Transverse colon (tissue), 4 donors: ENCODE measurements at regions not wholly inside any gene's neighbourhood (a gene's known extent, or its start where the extent isn't known, plus 50 kb on each side); places are given as distances from the start of the nearest gene placed in this dataset.

ENCODE experiments used
- EP300 ChIP-seq: sonication (generic); formaldehyde crosslinking; IDR thresholded peaks from one replicate; pipeline ENCODE4 v1.6.1; 2017; ENCODE audit warnings: antibody characterized with exemption, low read depth
- POLR2A ChIP-seq: fragments of 450-650 bp; IDR thresholded peaks from one replicate; pipeline ENCODE4 v1.6.1; 2016; ENCODE audit warnings: antibody characterized with exemption, mild to moderate bottlenecking, moderate library complexity
- POLR2AphosphoS5 ChIP-seq, 3 donors: sonication (generic); formaldehyde crosslinking; IDR thresholded peaks; one replicate each; pipeline ENCODE4 v1.6.1; 2016; ENCODE audit warnings: antibody characterized with exemption in 3 of 3
- TF ChIP-seq, protein P1 (sequence below), 5 experiments: fragments of 200-600 bp in 3 of 5; fragments of 450-650 bp in 2 of 5; sonication (generic) in 3 of 5; IDR thresholded peaks; 1 replicate in 2 of 5; 2 replicates in 3 of 5; pipeline ENCODE4 v1.5.1; 2016 to 2017; ENCODE audit warnings: antibody characterized with exemption in 5 of 5, inconsistent platforms in 3 of 5, mild to moderate bottlenecking in 2 of 5, moderate library complexity in 1 of 5

DNA sequence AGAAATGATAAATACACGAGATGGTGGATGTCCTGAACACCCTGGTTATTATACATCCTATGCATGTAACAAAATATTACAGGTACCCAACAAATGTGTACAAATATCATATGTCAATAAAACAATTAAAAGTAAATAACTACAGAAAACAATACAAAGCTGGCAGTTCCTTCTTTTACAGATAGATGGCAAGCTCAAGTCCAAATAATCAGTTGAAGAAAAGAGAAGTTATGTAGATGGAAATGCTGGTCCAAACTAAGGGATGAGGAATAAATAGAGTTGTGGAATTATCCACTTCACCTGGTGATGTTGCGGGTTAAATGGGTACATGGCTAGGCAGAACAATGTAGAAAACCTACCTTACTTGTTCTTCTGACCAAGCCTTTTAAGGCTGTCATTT is 79.4 kb downstream of the PALM2AKAP2 start:
- TF ChIP-seq, protein P1, sequence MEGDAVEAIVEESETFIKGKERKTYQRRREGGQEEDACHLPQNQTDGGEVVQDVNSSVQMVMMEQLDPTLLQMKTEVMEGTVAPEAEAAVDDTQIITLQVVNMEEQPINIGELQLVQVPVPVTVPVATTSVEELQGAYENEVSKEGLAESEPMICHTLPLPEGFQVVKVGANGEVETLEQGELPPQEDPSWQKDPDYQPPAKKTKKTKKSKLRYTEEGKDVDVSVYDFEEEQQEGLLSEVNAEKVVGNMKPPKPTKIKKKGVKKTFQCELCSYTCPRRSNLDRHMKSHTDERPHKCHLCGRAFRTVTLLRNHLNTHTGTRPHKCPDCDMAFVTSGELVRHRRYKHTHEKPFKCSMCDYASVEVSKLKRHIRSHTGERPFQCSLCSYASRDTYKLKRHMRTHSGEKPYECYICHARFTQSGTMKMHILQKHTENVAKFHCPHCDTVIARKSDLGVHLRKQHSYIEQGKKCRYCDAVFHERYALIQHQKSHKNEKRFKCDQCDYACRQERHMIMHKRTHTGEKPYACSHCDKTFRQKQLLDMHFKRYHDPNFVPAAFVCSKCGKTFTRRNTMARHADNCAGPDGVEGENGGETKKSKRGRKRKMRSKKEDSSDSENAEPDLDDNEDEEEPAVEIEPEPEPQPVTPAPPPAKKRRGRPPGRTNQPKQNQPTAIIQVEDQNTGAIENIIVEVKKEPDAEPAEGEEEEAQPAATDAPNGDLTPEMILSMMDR (IDR thresholded peaks at IDR 0.05) = no peak
- TF ChIP-seq POLR2A (no peak), POLR2AphosphoS5 (IDR thresholded peaks at IDR 0.05) (no peak), EP300 (no peak)
